NCI-H146 treated with DMSO at 0.1 percent for 48 hours (cell line): ENCODE measurements at regions not wholly inside any gene's neighbourhood (a gene's known extent, or its start where the extent isn't known, plus 50 kb on each side); places are given as distances from the start of the nearest gene placed in this dataset.
"Not testable (repeated sequence)": the region's sequence is repeated elsewhere in the genome, so short reads cannot be mapped to it uniquely, and the experiment has no call there.

Source experiments
- DNase-seq: peaks from one replicate; lab custom pipeline; 2025; ENCODE audit not compliant: unreplicated experiment; lab: John Stamatoyannopoulos, UW

- no peak for DNase-seq
These were observed 97.7 kb upstream of the SLC25A33 start for GRCh38 chr1:9441451-9442133.

DNA sequence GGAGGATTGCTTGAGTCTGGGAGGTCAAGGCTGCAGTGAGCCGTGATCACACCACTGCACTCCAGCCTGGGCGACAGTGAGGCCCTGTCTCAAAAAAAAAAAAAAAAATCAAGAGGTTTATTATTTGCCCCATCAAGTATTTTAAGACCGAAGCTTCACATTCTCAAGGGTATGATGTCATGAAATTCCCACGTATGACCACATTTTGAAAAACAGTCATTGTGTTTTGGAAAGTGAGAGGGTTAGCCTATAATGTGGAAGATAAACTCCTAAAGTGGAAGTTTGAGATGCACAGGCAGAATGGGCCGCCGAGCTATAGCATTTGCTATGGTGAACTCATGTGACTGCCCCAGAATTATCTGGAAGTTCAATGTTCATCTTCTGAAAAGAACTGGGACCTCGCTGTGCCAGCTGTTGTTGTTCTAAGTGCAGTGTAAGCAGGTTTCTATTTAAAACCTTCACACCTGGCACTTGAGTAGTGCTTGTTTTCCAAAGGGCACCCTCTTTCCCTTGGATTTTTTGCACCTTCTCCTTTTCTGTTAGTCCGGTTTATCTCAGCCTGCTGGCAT, 96.9 kb upstream of the SLC25A33 start:
- DNase-seq: no peak

DNA sequence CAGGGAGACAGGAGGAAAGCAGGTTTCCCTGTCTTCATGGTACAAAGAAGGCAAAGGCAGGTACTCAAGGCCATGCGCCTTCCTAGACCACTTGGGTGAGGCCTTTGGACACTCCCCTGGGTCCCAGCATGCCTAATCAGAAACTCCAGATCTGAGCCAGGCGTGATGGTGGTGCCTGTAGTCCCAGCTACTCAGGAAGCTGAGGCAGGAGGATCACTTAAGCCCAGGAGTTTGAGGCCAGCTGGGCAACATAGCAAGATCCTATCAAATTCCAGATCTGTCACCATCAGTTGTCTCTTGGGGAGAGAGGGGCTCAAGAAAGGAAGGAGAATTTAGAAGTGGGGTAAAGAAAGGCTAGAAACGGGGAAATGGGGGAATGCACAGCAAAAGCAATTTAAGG, 96.3 kb upstream of the SLC25A33 start:
- no peak for DNase-seq

GRCh38 chr1:9443913-9444445, 95.3 kb upstream of the SLC25A33 start:
- no peak for DNase-seq

DNA sequence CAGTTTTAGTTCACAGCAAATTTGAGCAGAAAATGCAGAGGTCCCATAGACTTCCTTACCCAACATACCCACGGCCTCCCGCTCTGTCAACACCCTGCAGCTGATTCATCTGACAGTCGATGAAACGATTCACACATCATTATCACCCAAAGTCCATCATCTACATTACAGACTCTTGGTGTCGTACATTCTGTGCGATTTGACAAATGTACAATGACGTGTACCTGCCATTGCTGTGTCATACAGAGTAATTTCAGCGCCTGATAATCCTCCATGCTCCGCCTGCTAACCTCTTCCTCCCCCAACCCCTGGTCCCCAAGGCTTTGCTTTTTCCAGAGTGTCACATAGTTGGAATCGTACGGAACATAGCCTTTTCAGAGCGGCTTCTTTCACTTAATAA, 94.7 kb upstream of the SLC25A33 start:
- DNase-seq: no peak

DNA sequence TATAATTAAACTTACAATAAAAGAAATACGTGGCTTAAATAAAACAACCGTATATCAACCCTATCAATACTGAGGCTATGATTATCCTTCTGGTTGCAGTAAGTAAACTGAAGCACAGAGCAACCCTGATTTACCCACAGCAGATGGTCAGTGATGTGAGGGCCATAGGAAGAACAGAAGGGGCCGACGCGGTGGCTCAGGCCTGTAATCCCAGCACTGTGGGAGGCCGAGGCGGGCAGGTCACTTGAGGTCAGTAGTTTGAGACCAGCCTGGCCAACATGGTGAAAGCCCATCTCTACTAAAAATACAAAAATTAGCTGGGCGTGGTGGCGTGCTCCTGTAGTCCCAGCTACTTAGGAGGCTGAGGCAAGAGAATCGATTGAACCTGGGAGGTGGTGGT, 94.2 kb upstream of the SLC25A33 start:
- DNase-seq: not testable (repeated sequence)

DNA sequence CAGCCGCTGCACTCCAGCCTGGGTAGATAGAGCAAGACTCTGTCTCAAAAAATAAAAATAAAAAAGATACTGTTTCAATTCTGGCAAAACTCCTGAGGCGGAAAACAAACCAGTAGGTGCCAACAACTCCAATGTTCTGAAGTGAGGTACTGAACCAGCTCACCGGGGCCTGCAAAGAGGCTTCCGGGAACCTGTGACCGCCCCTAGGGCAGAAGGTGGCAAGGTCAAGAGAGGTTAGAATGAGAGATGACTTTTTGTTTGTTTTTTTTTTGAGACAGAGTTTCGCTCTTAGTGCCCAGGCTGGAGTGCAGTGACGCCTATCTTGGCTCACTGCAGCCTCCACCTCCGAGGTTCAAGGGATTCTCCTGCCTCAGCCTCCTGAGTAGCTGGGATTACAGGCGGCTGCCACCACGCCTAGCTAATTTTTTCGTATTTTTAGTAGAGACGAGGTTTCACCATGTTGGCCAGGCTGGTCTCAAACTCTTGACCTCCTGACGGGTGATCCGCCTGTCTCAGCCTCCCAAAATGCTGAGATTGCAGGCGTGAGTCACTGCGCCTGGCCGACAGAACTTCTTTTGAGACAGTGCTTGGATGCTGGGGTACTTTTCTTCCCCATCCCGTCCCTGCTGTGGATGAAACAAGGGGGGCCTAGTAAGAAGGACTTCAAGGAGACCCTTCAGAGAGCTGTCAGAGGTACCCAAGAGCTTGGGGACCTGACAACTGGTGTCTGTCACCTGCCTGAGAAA, 91.9 kb upstream of the SLC25A33 start:
- DNase-seq: no peak

DNA sequence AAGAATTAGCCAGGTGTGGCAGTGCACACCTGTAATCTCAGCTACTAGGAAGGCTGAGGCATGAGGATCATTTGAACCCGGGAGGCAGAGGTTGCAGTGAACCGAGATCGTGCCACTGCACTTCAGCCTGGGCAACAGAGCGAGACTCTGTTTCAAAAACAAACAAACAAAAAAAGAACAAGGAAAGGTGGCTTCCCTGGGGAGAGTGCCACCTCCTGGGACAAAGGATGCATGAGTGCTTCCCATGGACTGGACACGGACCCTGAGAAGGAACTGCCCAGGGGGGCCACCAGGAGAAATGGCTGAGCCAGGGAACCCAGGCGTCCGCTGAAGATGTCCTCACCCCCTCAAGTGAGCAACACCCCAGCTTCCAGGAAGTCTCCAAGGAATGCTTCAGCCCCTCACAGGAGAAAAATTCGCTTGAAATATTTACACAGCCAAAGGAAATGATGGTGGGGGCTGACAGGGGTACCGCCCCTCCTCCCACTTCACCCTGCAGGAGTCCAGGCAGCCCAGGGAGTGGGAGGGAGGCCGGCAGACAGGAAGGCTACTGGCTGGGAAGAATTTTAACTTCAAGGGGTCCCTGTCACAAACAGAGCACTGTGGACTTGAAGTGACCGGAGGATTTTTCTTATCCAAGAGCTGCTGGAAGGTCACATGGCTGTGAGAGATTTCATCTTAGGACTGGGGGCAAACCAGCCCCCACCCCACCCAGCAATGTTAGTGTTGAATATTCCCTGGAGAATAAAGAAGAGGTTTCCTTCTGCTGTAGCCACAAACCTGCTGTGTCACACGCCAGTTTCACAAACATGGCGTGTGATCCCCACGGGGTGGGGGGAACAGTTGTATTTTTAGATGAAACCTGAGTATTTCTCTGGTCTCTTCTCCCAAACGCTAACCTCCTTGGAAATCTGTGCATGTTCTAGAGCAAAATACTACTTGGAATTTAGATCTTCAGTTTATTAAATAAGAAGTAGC, 90.8 kb upstream of the SLC25A33 start:
- DNase-seq: no peak

DNA sequence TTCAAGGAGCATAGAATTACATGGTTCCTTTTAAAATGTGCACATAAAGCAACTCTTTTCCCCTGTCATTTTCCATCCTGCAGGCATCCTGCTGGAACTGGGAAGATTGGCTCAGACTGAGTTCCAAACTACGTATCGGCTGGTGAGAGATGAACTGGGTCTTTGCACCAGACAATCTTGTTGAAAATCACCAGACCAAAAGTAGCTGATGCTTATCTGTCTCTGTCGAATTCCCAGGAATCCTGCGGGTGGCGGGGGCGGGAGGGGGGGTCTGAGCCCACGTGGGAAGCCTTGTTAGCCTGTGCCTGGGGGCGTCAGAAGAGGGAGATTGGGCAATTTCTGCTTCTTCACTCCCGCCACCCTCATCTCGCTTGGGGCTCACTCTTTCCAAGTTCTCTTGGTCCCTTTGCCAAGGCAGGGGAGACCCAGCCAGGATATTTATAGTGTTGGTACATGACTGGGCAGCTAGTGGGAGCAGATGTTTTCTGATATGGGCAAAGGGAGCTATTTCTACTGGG, 90.1 kb upstream of the SLC25A33 start:
- no peak for DNase-seq

DNA sequence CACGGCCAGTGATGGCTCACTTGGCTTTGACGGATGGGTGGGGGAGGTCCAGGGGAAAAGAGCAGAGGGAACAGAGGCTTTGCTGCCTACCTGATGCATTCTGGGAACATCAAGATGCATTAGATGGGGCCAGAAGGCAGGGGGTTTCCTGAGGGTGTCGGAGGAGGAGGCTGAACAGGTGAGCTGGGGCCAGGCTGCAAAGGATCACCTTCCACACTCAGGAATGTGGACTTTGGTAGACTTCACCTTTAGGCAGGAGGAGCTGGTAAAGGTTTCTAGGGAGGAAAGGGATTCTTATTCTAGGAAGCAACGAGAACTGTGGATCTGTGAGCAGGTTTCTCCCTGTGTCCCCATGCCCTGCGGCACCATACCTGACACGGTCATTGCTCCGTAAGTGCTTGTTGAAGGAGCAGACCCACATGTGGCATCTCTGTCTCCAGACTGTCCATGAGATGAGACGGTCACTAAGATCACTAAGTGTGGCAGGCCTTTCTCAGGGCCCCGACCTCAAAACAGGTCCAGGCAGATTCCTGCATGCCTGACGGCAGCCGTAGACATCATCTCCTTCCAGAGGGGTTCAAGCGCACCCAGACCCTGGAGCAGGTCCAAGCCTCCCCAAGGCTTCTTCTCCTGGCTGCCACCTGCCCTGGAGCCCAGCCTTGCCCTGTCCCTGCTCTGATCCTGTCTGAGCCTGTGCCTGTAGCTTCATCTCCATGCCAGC, 89.1 kb upstream of the SLC25A33 start:
- DNase-seq: no peak

DNA sequence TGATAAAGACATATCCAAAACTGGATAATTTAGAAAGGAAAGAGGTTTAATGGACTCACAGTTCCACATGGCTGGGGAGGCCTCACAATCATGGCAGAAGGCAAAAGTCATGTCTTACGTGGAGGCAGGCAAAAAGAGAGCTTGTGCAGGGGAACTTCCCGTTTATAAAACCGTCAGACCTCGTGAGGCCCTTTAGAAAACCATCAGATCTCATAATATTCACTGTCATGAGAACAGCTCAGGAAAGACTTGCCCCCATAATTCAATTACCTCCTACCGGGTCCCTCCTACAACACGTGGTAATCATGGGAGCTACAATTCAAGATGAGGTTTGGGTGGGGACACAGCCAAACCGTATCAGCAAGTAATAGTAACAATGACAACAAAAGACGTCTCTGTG, 88.2 kb upstream of the SLC25A33 start:
- DNase-seq: no peak

DNA sequence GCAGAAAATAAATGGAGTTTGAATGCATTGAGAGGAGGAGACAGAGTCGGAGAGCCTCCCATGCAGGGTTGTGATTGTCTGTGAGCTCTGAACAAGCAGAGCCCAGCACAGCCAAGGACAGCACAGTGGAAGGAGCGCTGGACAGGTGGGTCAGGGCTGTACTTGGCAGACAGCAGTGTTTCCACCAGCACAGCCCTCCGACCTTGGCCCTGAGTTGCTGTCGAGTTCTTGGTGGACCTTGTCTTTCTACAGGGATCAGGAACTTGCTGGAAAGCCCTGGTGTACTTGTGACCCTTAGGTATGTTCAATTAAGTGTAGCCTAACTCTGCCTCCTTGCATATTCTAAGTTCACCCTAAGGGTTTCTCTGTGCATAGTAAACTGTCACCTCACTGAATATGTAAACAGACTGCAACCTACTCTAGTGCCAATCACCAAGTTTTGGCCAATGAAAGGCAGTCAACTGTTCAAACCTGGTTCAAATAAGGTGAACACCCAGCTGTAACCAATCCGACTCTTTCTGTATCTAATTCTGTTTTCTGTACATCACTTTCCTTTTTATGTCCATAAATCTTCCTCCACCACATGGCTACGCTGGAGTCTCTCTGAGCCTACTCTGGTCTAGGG, 86.6 kb upstream of the SLC25A33 start:
- no peak for DNase-seq

DNA sequence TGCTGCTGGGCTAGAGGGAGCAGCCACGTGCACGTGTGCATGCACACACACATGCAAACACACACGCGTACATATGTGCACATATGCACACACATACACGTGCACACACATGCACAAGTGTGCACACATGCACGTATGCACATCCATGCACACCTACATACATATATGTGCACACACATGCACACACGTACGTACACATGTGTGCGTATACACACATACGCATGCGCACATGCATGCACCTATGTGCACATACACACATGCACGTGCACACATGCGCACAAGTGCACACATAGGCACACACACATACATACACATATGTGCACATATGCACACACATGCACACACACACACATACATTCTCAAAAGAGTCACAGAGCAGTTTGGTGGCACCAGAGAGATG, 85.9 kb upstream of the SLC25A33 start:
- DNase-seq: no peak

- DNase-seq: no peak
These were observed 85.4 kb upstream of the SLC25A33 start for GRCh38 chr1:9453779-9454418.

DNA sequence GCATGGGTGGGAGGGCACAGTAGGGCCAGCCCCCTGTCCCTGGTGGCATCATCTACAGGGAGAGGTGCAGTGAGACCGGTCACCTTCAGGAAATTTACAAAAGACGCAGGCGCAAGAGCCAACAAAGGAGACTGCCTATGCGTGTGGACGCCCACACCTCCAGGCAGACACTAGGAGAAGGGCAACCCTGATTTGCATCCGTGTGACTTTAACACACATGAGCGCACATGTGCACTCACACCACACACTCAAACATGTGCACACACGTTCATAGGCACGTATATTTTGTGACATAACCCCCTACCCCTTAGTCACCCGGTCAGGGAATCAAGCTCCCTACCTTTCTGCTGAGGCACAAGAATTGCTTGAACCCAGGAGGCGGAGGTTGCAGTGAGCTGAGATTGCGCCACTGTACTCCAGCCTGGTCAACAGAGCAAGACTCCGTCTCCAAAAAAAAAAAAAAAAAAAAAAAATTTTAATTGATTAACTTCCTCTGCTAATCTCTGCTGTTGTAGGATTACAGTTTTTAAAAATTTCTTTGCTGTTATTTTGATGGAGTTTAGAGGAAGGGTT, 84.7 kb upstream of the SLC25A33 start:
- DNase-seq: no peak

DNA sequence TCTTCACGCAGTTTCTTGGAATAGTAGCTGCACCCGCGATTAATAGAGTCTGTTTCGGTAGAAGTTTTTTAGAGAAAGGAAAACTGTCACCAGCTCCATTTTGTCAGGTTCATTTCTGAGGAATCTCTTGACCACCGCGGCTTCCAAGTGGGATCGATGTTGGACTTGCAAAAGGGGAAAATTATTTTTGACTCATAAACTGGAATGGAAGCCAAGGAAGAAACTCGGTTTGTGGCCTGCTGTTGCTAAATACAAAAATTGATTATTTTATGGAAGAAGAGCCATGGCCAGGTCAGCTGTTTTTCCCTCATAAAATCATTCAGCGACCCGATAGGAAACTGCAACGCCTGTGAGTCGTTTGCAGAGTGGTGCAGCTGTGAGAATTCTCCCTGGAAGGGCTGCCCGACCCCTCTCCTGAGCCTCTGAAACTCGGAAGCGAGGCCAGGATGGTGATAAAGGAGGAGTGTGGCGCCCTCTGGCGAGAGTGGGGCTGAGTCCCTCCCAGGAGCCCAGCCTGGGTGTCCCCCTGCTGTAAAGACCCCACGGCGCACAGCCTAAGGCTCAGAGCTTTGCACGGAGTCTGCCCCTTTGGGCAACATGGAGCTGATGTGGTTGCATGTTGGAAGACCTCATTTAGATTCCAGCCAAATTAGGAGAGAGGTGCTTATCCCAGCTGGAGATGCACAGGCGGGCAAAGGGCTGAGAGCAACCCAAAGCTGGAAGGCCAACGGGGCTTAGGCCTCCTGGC, 83.6 kb upstream of the SLC25A33 start:
- DNase-seq: no peak

GRCh38 chr1:9456833-9457232, 82.4 kb upstream of the SLC25A33 start:
- DNase-seq: no peak

GRCh38 chr1:9459816-9460407, 79.4 kb upstream of the SLC25A33 start:
- DNase-seq: no peak
